Ascending aorta (tissue), 2 donors: ENCODE measurements at regions not wholly inside any gene's neighbourhood (a gene's known extent, or its start where the extent isn't known, plus 50 kb on each side); places are given as distances from the start of the nearest gene placed in this dataset.

ENCODE experiments used
- DNase-seq, 2 donors: peaks; one replicate each; pipeline ENCODE4 v3.0.0-alpha.2; 2019; ENCODE audit warnings: low spot score in 2 of 2
- H3K27ac ChIP-seq, 2 donors: fragments of 200-600 bp; sonication (generic); one replicate each; pipeline ENCODE4 v1.5.1; 2016 to 2017; ENCODE audit warnings: mild to moderate bottlenecking in 1 of 2
- H3K27me3 ChIP-seq: fragments of 200-600 bp; sonication (generic); one replicate; pipeline ENCODE4 v1.5.1; 2017
- H3K36me3 ChIP-seq, 2 donors: fragments of 200-600 bp; sonication (generic); one replicate each; pipeline ENCODE4 v1.5.1; 2016
- H3K4me1 ChIP-seq, 2 donors: fragments of 200-600 bp; sonication (generic); one replicate each; pipeline ENCODE4 v1.5.1; 2016 to 2017; ENCODE audit warnings: mild to moderate bottlenecking in 1 of 2
- H3K4me3 ChIP-seq, 2 donors: fragments of 200-600 bp; sonication (generic); one replicate each; pipeline ENCODE4 v1.5.1; 2016 to 2017; ENCODE audit warnings: mild to moderate bottlenecking in 1 of 2
- H3K9me3 ChIP-seq, 2 donors: fragments of 200-600 bp; sonication (generic); one replicate each; pipeline ENCODE4 v1.5.1; 2016
- CTCF ChIP-seq, 3 experiments: fragments of 200-600 bp in 2 of 3; fragments of 450-650 bp in 1 of 3; sonication (generic) in 2 of 3; IDR thresholded peaks; one replicate each; pipeline ENCODE4 v1.5.1; 2016 to 2019; ENCODE audit warnings: antibody characterized with exemption in 3 of 3, mild to moderate bottlenecking in 1 of 3, moderate library complexity in 1 of 3
- intact Hi-C: fragments of 100-400 bp; cut with DNase I; formaldehyde crosslinking; loops from one replicate; pipeline ENCODE4 v1.15.1; 2023

GRCh38 chr3:193776626-193777358, 183.8 kb downstream of the OPA1 start:
- Histone ChIP-seq H3K36me3 (no peaks in the 10 kb centered on the region), H3K27me3 (no peaks in the 10 kb centered on the region), H3K4me1 (peaks cover 0 to 4% of the 10 kb centered on the region in 2 donors), H3K4me3 (no peak overlapping the region), H3K9me3 (no peaks in the 10 kb centered on the region), H3K27ac (no peak overlapping the region)
- DNase-seq, result no peak
- intact Hi-C loops, result no loop called here
- no peak for TF ChIP-seq CTCF (IDR thresholded peaks at IDR 0.05)

DNA sequence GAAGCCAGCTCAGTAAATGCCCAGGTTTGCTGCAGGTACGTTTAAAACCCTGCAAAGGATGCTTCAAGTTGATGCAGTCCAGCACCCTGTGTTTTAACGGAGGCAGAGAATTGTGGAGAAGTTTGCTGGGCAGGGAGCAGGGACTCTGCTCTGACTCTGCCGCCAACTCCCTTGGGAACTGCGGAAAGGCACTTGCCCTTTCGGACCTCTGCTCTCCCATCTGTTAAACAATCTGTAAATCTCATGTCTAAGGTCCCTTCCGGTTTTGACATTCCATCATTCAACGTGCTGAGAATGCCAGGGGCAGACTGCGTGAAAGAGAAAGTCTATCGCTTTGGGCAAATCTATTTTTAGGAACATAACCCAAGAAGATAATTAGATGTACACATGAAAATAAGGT, 184.5 kb downstream of the OPA1 start:
- Histone ChIP-seq H3K27ac (no peak overlapping the region), H3K4me3 (no peak overlapping the region), H3K27me3 (no peaks in the 10 kb centered on the region), H3K36me3 (no peaks in the 10 kb centered on the region), H3K9me3 (no peaks in the 10 kb centered on the region), H3K4me1 (peaks cover 0 to 4% of the 10 kb centered on the region in 2 donors)
- no peak for TF ChIP-seq CTCF (IDR thresholded peaks at IDR 0.05)
- DNase-seq, result no peak
- intact Hi-C loops, result no loop called here

DNA sequence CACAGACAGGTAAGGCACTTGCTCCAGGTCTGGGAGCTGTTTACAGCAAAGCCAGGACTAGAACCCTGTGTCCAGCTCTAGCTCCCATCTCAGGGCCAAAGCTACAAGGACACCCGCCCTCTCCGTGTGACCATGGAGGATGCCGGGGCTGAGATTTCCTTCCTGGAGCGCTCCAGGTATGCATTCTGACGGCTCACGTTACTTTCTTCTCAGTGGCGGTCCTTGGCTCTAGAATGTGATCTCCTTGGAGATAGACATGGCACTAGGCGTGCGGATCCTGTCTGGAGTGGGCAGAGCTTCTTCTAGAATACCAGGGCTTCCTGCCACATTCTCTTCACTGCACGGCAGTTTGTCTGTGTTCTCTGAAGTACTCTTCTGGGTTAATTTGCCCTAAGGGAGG, 185.7 kb downstream of the OPA1 start:
- Histone ChIP-seq H3K9me3 (no peaks in the 10 kb centered on the region), H3K36me3 (no peaks in the 10 kb centered on the region), H3K4me3 (no peak overlapping the region), H3K27ac (no peak overlapping the region), H3K27me3 (no peaks in the 10 kb centered on the region), H3K4me1 (peaks cover 0 to 4% of the 10 kb centered on the region in 2 donors)
- no peak for DNase-seq
- no peak for TF ChIP-seq CTCF (IDR thresholded peaks at IDR 0.05)
- intact Hi-C loops, result no loop called here

- no peak for TF ChIP-seq CTCF (IDR thresholded peaks at IDR 0.05)
- Histone ChIP-seq H3K4me1 (peaks cover 0 to 4% of the 10 kb centered on the region in 2 donors), H3K4me3 (no peak overlapping the region), H3K27ac (no peak overlapping the region), H3K36me3 (no peaks in the 10 kb centered on the region), H3K27me3 (no peaks in the 10 kb centered on the region), H3K9me3 (no peaks in the 10 kb centered on the region)
- DNase-seq, result no peak
- intact Hi-C loops, result loop anchor here (1.0 kb wide), 2 partner anchors 358 to 535 kb away; no protein-coding TSS in a partner anchor
Observed at GRCh38 chr3:193779933-193780332, 186.9 kb downstream of the OPA1 start.

DNA sequence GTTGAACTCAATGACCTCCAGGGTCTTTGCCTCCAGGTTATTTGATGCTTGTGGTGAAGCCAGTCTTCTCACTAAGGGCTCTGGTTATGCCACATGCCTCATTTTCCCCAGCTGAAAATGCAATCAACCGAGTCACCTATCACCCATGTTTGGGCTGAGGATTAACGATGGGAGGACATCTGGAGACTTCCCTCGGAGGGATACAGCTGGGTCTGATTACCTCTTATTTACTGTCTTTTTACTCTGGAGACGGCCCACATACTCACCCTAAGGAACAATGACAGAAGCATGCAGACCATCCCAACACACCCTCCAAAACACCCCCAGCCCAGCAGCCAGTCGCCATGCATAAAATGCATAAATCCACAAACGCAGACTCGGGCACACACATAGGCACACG, 187.4 kb downstream of the OPA1 start:
- no peak for TF ChIP-seq CTCF (IDR thresholded peaks at IDR 0.05)
- Histone ChIP-seq H3K36me3 (no peaks in the 10 kb centered on the region), H3K9me3 (no peaks in the 10 kb centered on the region), H3K4me3 (no peak overlapping the region), H3K4me1 (peaks cover 0 to 4% of the 10 kb centered on the region in 2 donors), H3K27ac (no peak overlapping the region), H3K27me3 (no peaks in the 10 kb centered on the region)
- intact Hi-C loops, result loop anchor here (1.0 kb wide), 2 partner anchors 358 to 535 kb away; no protein-coding TSS in a partner anchor
- no peak for DNase-seq
